ENCODE measurements at regions not wholly inside any gene's neighbourhood (a gene's known extent, or its start where the extent isn't known, plus 50 kb on each side); places are given as distances from the start of the nearest gene placed in this dataset.

DNA sequence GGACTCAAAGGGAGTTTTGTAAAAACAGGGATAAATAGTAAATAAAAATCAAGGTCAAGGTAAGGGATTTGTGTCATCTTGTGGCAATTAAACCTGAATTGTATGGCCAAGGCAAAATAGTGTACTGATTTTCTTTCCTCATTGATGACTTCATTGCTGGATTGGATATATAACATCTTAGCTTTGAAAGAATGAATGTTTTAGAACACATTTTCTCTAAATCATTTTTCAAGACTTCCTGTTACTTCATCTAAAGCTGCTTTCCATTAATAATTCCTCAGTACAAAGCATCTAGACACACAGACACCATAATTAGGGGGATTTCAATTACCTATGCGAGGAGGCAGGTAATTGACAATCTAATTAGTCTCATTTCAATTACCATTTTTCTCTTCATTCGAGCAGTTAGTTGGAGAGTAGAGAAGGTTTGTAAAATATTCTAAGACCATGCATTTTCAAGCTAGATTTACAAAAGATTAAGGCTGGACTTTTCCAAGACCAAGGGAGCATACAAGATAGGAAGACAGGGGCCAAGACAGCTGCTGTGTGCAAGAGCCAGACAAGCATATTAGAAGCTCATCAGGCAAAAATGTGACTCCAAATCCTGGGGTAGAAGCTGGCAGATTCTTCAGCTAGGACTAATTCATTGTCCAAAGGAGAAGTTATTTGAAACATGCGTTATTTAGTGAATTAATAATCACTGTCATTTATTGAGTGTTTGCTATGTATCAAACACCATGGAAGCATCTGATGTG lies 253.6 kb downstream of the EPHA4 start:
- WGBS: 100% methylated on average over 1 of the region's 3 CpGs
- Histone ChIP-seq H2BK120ac (ENCODE audit: low read depth, low read length) (no peak overlapping the region), H3K36me3 (ENCODE audit: control insufficient read depth in 1 of 2, insufficient read depth in 2 of 2, low read depth in 1 of 2, low read length in 2 of 2) (no peaks in the 10 kb centered on the region), H2BK15ac (ENCODE audit: low read depth, poor library complexity, severe bottlenecking) (no peak overlapping the region), H2BK5ac (ENCODE audit: low read depth, low read length, poor library complexity, severe bottlenecking) (no peak overlapping the region), H3K14ac (ENCODE audit: low read length in 2 of 2) (no peak overlapping the region), H4K91ac (ENCODE audit: low read length) (no peak overlapping the region), H3K18ac (ENCODE audit: low read depth in 1 of 2, low read length in 2 of 2) (no peak overlapping the region), H3K4me3 (ENCODE audit: insufficient read depth in 1 of 2, low read depth in 1 of 2, low read length in 2 of 2) (no peak overlapping the region), H3K4ac (ENCODE audit: low read depth in 1 of 2, low read length in 2 of 2) (no peak overlapping the region), H2BK12ac (ENCODE audit: low read length in 2 of 2) (no peak overlapping the region), H3K9me3 (ENCODE audit: control insufficient read depth, low read length) (no peaks in the 10 kb centered on the region), H3K27me3 (ENCODE audit: control insufficient read depth in 1 of 2, insufficient read depth in 1 of 2, low read length in 2 of 2) (peaks cover 0 to 3% of the 10 kb centered on the region in 2 experiments), H3K9ac (ENCODE audit: low read length) (no peak overlapping the region), H3K4me1 (ENCODE audit: control insufficient read depth, insufficient read depth, low read depth, low read length) (no peaks in the 10 kb centered on the region), H4K8ac (ENCODE audit: low read length) (no peak overlapping the region), H3K23ac (ENCODE audit: low read length in 2 of 2) (no peak overlapping the region), H2AFZ (ENCODE audit: low read depth, low read length) (no peak overlapping the region), H2AK5ac (ENCODE audit: low read length, severe bottlenecking) (no peak overlapping the region), H3K4me2 (ENCODE audit: low read length, poor library complexity, severe bottlenecking) (no peak overlapping the region), H3K27ac (ENCODE audit: low read length, poor library complexity, severe bottlenecking) (no peak overlapping the region), H3K79me1 (replicated peaks; ENCODE audit: low read length, poor library complexity, severe bottlenecking) (no peaks in the 10 kb centered on the region)
- no peak for DNase-seq

DNA sequence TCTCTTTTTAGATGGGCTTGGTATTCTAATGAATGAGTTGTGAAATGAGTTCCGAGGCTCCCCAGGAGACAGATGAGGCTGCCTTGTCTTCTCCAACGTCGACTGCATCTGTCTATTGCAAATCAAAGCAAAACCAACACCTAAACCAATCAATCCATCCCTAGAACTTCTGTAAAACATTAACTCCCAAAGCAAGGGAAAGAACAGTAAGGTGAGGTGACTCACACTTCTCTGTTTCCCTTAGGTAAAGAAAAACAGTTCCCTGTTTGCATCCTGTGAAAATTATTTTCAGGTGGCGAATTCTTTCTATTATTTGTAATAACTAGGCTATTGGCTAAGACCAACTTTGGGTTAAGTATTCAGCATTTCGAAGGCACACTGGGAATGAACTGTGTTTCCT lies 249.4 kb downstream of the EPHA4 start:
- no peak overlapping the region for H2AFZ ChIP-seq (ENCODE audit: low read depth, low read length)
- no peaks in the 10 kb centered on the region for H3K9me3 ChIP-seq (ENCODE audit: control insufficient read depth, low read length)
- no peaks in the 10 kb centered on the region for H3K79me1 ChIP-seq (replicated peaks; ENCODE audit: low read length, poor library complexity, severe bottlenecking)
- H2BK5ac ChIP-seq (ENCODE audit: low read depth, low read length, poor library complexity, severe bottlenecking): no peak overlapping the region
- H3K9ac ChIP-seq (ENCODE audit: low read length): no peak overlapping the region
- no peak overlapping the region for H3K4me3 ChIP-seq (ENCODE audit: insufficient read depth in 1 of 2, low read depth in 1 of 2, low read length in 2 of 2)
- H4K8ac ChIP-seq (ENCODE audit: low read length): no peak overlapping the region
- WGBS: 85% methylated on average over 5 of the region's 5 CpGs
- no peak overlapping the region for H3K14ac ChIP-seq (ENCODE audit: low read length in 2 of 2)
- H3K23ac ChIP-seq (ENCODE audit: low read length in 2 of 2): no peak overlapping the region
- no peak overlapping the region for H3K4me2 ChIP-seq (ENCODE audit: low read length, poor library complexity, severe bottlenecking)
- no peak overlapping the region for H2AK5ac ChIP-seq (ENCODE audit: low read length, severe bottlenecking)
- H3K27ac ChIP-seq (ENCODE audit: low read length, poor library complexity, severe bottlenecking): no peak overlapping the region
- H3K27me3 ChIP-seq (ENCODE audit: control insufficient read depth in 1 of 2, insufficient read depth in 1 of 2, low read length in 2 of 2): peaks cover 0 to 3% of the 10 kb centered on the region in 2 experiments
- H2BK12ac ChIP-seq (ENCODE audit: low read length in 2 of 2): no peak overlapping the region
- H3K36me3 ChIP-seq (ENCODE audit: control insufficient read depth in 1 of 2, insufficient read depth in 2 of 2, low read depth in 1 of 2, low read length in 2 of 2): no peaks in the 10 kb centered on the region
- no peak overlapping the region for H3K4ac ChIP-seq (ENCODE audit: low read depth in 1 of 2, low read length in 2 of 2)
- no peak overlapping the region for H2BK120ac ChIP-seq (ENCODE audit: low read depth, low read length)
- no peak overlapping the region for H2BK15ac ChIP-seq (ENCODE audit: low read depth, poor library complexity, severe bottlenecking)
- no peak overlapping the region for H3K18ac ChIP-seq (ENCODE audit: low read depth in 1 of 2, low read length in 2 of 2)
- no peaks in the 10 kb centered on the region for H3K4me1 ChIP-seq (ENCODE audit: control insufficient read depth, insufficient read depth, low read depth, low read length)
- H4K91ac ChIP-seq (ENCODE audit: low read length): no peak overlapping the region
- no peak for DNase-seq

DNA sequence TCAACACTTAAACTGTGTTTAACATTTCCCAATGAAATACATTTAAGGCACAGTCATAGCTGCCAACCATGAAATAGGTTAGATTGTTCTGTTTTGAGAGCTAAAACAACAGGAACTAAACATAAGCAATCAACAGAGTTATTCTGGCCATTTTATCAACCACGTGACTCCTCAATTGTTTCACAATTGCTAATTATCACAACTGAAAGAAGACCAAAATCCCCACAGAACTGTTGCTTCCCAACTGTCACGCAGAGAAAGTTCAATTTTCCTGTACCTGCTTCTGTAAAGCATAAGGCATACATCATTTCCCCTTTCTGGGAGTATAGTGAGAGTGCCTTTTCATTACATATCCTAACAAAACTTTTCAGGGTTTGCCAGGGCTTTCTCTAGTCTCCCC lies 248.6 kb downstream of the EPHA4 start:
- Histone ChIP-seq H3K23ac (ENCODE audit: low read length in 2 of 2) (no peak overlapping the region), H3K36me3 (ENCODE audit: control insufficient read depth in 1 of 2, insufficient read depth in 2 of 2, low read depth in 1 of 2, low read length in 2 of 2) (no peaks in the 10 kb centered on the region), H3K79me1 (replicated peaks; ENCODE audit: low read length, poor library complexity, severe bottlenecking) (no peaks in the 10 kb centered on the region), H3K4me1 (ENCODE audit: control insufficient read depth, insufficient read depth, low read depth, low read length) (no peaks in the 10 kb centered on the region), H2BK12ac (ENCODE audit: low read length in 2 of 2) (no peak overlapping the region), H3K9ac (ENCODE audit: low read length) (no peak overlapping the region), H3K4ac (ENCODE audit: low read depth in 1 of 2, low read length in 2 of 2) (no peak overlapping the region), H2BK120ac (ENCODE audit: low read depth, low read length) (no peak overlapping the region), H4K8ac (ENCODE audit: low read length) (no peak overlapping the region), H3K14ac (ENCODE audit: low read length in 2 of 2) (no peak overlapping the region), H3K27me3 (ENCODE audit: control insufficient read depth in 1 of 2, insufficient read depth in 1 of 2, low read length in 2 of 2) (peaks cover 0 to 3% of the 10 kb centered on the region in 2 experiments), H2AFZ (ENCODE audit: low read depth, low read length) (no peak overlapping the region), H3K4me3 (ENCODE audit: insufficient read depth in 1 of 2, low read depth in 1 of 2, low read length in 2 of 2) (no peak overlapping the region), H3K27ac (ENCODE audit: low read length, poor library complexity, severe bottlenecking) (no peak overlapping the region), H2AK5ac (ENCODE audit: low read length, severe bottlenecking) (no peak overlapping the region), H3K9me3 (ENCODE audit: control insufficient read depth, low read length) (no peaks in the 10 kb centered on the region), H3K18ac (ENCODE audit: low read depth in 1 of 2, low read length in 2 of 2) (no peak overlapping the region), H3K4me2 (ENCODE audit: low read length, poor library complexity, severe bottlenecking) (no peak overlapping the region), H2BK5ac (ENCODE audit: low read depth, low read length, poor library complexity, severe bottlenecking) (no peak overlapping the region), H2BK15ac (ENCODE audit: low read depth, poor library complexity, severe bottlenecking) (no peak overlapping the region), H4K91ac (ENCODE audit: low read length) (no peak overlapping the region)
- 80% methylated on average over 2 of the region's 2 CpGs for WGBS
- DNase-seq: no peak

DNA sequence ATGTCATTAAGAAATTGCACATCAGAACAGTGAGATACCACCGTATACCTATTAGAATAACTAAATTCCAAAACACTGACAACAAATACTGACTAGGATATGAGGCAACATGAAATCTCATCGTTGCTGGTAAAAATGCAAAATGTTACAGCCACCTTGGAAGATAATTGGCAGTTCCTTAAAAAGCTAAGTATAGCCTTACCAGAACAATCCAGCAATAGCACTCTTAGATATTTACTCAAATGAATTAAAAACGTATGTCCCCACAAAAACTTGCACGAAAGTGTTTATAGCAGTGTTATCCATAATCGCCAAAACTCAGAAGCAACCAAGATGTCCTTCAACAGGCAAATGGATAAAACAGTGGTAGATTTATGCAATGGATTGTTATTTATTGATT lies 241.7 kb downstream of the EPHA4 start:
- Histone ChIP-seq H2BK120ac (ENCODE audit: low read depth, low read length) (no peak overlapping the region), H4K91ac (ENCODE audit: low read length) (no peak overlapping the region), H3K4me1 (ENCODE audit: control insufficient read depth, insufficient read depth, low read depth, low read length) (no peaks in the 10 kb centered on the region), H4K8ac (ENCODE audit: low read length) (no peak overlapping the region), H3K79me1 (replicated peaks; ENCODE audit: low read length, poor library complexity, severe bottlenecking) (no peaks in the 10 kb centered on the region), H3K18ac (ENCODE audit: low read depth in 1 of 2, low read length in 2 of 2) (no peak overlapping the region), H3K27ac (ENCODE audit: low read length, poor library complexity, severe bottlenecking) (no peak overlapping the region), H3K14ac (ENCODE audit: low read length in 2 of 2) (no peak overlapping the region), H3K9ac (ENCODE audit: low read length) (no peak overlapping the region), H3K4ac (ENCODE audit: low read depth in 1 of 2, low read length in 2 of 2) (no peak overlapping the region), H2AFZ (ENCODE audit: low read depth, low read length) (no peak overlapping the region), H2AK5ac (ENCODE audit: low read length, severe bottlenecking) (no peak overlapping the region), H2BK12ac (ENCODE audit: low read length in 2 of 2) (no peak overlapping the region), H2BK5ac (ENCODE audit: low read depth, low read length, poor library complexity, severe bottlenecking) (no peak overlapping the region), H3K9me3 (ENCODE audit: control insufficient read depth, low read length) (no peaks in the 10 kb centered on the region), H3K4me2 (ENCODE audit: low read length, poor library complexity, severe bottlenecking) (no peak overlapping the region), H2BK15ac (ENCODE audit: low read depth, poor library complexity, severe bottlenecking) (no peak overlapping the region), H3K27me3 (ENCODE audit: control insufficient read depth in 1 of 2, insufficient read depth in 1 of 2, low read length in 2 of 2) (no peaks in the 10 kb centered on the region), H3K23ac (ENCODE audit: low read length in 2 of 2) (no peak overlapping the region), H3K36me3 (ENCODE audit: control insufficient read depth in 1 of 2, insufficient read depth in 2 of 2, low read depth in 1 of 2, low read length in 2 of 2) (no peaks in the 10 kb centered on the region), H3K4me3 (ENCODE audit: insufficient read depth in 1 of 2, low read depth in 1 of 2, low read length in 2 of 2) (no peak overlapping the region)
- WGBS: 97% methylated on average over 5 of the region's 5 CpGs
- DNase-seq: no peak

Data from mesenchymal stem cell (in vitro differentiated cells and primary cell).